ENCODE measurements at regions not wholly inside any gene's neighbourhood (a gene's known extent, or its start where the extent isn't known, plus 50 kb on each side); places are given as distances from the start of the nearest gene placed in this dataset.

GRCh38 chr10:131777921-131778320 is 122.9 kb upstream of the PPP2R2D start:
- TF ChIP-seq POLR2AphosphoS5 (IDR thresholded peaks at IDR 0.05) (no peak), CTCF (IDR thresholded peaks at IDR 0.05) (no peak), POLR2A (IDR thresholded peaks at IDR 0.05; ENCODE audit: low read depth) (no peak), EP300 (IDR thresholded peaks at IDR 0.05) (no peak)
- intact Hi-C loops (cut with DNase I), result no loop called here
- H3K4me1 ChIP-seq, result no peaks in the 10 kb centered on the region
- peaks cover 0 to 35% (median 24%) of the 10 kb centered on the region in 4 donors for H3K9me3 ChIP-seq
- H3K4me3 ChIP-seq, result no peak overlapping the region
- no peaks in the 10 kb centered on the region for H3K36me3 ChIP-seq
- peaks cover 0 to under 1% (median 0%) of the 10 kb centered on the region in 4 donors for H3K27me3 ChIP-seq
- 93% methylated on average over 2 of the region's 2 CpGs for WGBS
- DNase-seq (ENCODE audit: extremely low spot score), result no peak
- H3K27ac ChIP-seq (replicated peaks in 1 of 4), result no peak overlapping the region

DNA sequence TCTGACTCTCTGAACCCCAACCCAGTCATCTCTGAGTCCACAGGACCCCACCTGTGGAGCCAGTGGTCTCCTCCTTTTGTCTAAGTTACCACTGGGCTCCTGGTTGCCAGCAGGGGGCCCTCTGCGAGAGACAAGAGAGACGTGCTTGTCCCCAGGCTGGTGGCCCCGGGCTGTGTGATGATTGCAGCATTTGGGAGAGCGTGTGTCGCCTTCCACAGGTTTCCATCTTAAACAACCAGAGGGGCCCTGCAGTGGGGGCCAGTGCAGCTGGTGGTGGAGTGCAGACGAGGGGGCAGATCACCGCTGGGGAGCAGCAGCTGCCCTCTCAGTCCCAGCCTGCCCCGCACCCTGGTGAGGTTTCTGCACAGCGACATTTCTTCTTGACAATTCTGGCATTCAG is 122.4 kb upstream of the PPP2R2D start:
- Histone ChIP-seq H3K4me1 (no peaks in the 10 kb centered on the region), H3K9me3 (peaks cover 0 to 35% (median 24%) of the 10 kb centered on the region in 4 donors), H3K36me3 (no peaks in the 10 kb centered on the region), H3K27me3 (no peaks in the 10 kb centered on the region), H3K4me3 (no peak overlapping the region), H3K27ac (replicated peaks in 1 of 4) (no peak overlapping the region)
- WGBS, result 72% methylated on average over 3 of the region's 9 CpGs
- no peak for TF ChIP-seq POLR2AphosphoS5 (IDR thresholded peaks at IDR 0.05)
- TF ChIP-seq POLR2A (IDR thresholded peaks at IDR 0.05; ENCODE audit: low read depth), result no peak
- no peak for TF ChIP-seq CTCF (IDR thresholded peaks at IDR 0.05)
- no peak for TF ChIP-seq EP300 (IDR thresholded peaks at IDR 0.05)
- DNase-seq (ENCODE audit: extremely low spot score), result no peak
- intact Hi-C loops (cut with DNase I), result no loop called here

DNA sequence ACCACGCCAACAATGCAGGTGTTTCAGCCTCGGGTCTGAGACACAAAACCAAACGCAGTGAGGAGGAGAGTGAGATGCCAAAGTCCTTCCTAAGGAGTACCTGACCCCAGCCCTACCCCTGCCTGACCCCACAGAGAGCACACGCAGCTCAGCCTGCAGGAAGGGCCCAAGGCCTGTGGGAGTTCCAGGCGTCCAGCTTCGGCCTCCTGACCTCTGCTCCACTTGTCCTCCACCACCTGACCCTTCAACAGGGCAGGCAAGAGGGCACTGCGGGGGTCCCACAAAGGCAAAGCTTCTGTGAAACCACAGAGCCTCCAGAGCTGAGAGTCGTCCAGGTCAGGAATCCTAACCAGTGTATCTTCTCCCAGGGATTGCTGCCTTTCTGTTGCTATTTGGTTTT is 122.0 kb upstream of the PPP2R2D start:
- H3K4me1 ChIP-seq, result no peaks in the 10 kb centered on the region
- no peak overlapping the region for H3K27ac ChIP-seq (replicated peaks in 1 of 4)
- H3K9me3 ChIP-seq, result peaks cover 0 to 35% (median 24%) of the 10 kb centered on the region in 4 donors
- intact Hi-C loops (cut with DNase I), result no loop called here
- WGBS, result 90% methylated on average over 7 of the region's 8 CpGs
- no peaks in the 10 kb centered on the region for H3K36me3 ChIP-seq
- H3K27me3 ChIP-seq, result no peaks in the 10 kb centered on the region
- TF ChIP-seq POLR2A (IDR thresholded peaks at IDR 0.05; ENCODE audit: low read depth), result no peak
- no peak for TF ChIP-seq EP300 (IDR thresholded peaks at IDR 0.05)
- no peak overlapping the region for H3K4me3 ChIP-seq
- DNase-seq (ENCODE audit: extremely low spot score), result no peak

GRCh38 chr10:131779661-131780394 is 121.0 kb upstream of the PPP2R2D start:
- Histone ChIP-seq H3K4me1 (no peaks in the 10 kb centered on the region), H3K27me3 (no peaks in the 10 kb centered on the region), H3K27ac (replicated peaks in 1 of 4) (no peak overlapping the region), H3K9me3 (peaks cover 0 to 35% (median 24%) of the 10 kb centered on the region in 4 donors), H3K4me3 (no peak overlapping the region), H3K36me3 (no peaks in the 10 kb centered on the region)
- intact Hi-C loops (cut with DNase I), result no loop called here
- TF ChIP-seq POLR2AphosphoS5 (IDR thresholded peaks at IDR 0.05), result no peak
- TF ChIP-seq CTCF (IDR thresholded peaks at IDR 0.05), result no peak
- TF ChIP-seq POLR2A (IDR thresholded peaks at IDR 0.05; ENCODE audit: low read depth), result no peak
- TF ChIP-seq EP300 (IDR thresholded peaks at IDR 0.05), result no peak
- WGBS, result 84% methylated on average over 7 of the region's 10 CpGs
- no peak for DNase-seq (ENCODE audit: extremely low spot score)

GRCh38 chr10:131781076-131781475 is 119.7 kb upstream of the PPP2R2D start:
- Histone ChIP-seq H3K9me3 (peaks cover 0 to 30% (median 23%) of the 10 kb centered on the region in 4 donors), H3K36me3 (no peaks in the 10 kb centered on the region), H3K27me3 (no peaks in the 10 kb centered on the region), H3K27ac (replicated peaks in 1 of 4) (no peak overlapping the region), H3K4me3 (no peak overlapping the region), H3K4me1 (no peaks in the 10 kb centered on the region)
- intact Hi-C loops (cut with DNase I), result no loop called here
- 94% methylated on average over 3 of the region's 6 CpGs for WGBS
- no peak for TF ChIP-seq POLR2AphosphoS5 (IDR thresholded peaks at IDR 0.05)
- TF ChIP-seq EP300 (IDR thresholded peaks at IDR 0.05), result no peak
- no peak for TF ChIP-seq CTCF (IDR thresholded peaks at IDR 0.05)
- no peak for TF ChIP-seq POLR2A (IDR thresholded peaks at IDR 0.05; ENCODE audit: low read depth)
- no peak for DNase-seq (ENCODE audit: extremely low spot score)
